WI38 (cell line): ENCODE measurements at regions not wholly inside any gene's neighbourhood (a gene's known extent, or its start where the extent isn't known, plus 50 kb on each side); places are given as distances from the start of the nearest gene placed in this dataset.

ENCODE experiments used
- H3K4me3 ChIP-seq: 2 replicates; pipeline ENCODE4 v1.5.1; 2011; ENCODE audit warnings: low read depth, mild to moderate bottlenecking, control low read depth, low read length
- TF ChIP-seq, protein P1 (sequence below): IDR thresholded peaks from 2 replicates; pipeline ENCODE4 v1.5.1; 2012; ENCODE audit warnings: low read depth, mild to moderate bottlenecking, control low read depth, low read length

DNA sequence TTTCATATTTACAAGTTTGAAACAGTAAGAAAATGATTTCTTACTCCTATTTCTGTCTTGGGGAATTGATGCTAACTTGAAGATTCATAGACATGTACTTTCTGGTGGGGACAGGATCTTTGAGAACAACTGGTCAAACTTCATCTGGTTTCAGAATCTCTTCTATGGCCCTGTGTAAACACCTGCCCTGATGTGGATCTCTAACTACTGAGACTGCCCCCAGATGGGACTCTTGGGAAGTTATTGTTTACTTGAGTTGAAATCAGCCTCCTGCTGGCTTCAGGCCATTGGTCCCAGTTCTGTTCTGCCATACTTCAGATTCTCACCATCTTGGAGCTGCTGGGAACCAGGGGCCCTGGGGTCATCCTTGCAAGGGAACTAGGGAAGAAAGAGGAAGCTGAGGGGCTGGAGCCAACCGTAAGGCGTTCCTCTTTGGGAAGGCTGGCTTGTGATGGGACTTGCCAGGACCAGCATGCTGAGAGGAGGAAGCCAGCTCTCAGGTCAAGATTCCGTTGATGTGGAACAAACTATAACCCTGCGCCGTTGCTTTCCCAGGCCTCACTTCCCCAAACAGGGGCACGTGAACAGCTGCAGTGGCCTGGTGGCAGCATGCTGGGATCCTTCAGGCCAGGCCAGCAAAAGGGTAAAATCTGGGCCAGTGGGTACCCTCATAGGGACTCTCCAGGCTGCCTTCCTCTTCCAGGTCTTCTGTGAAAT is 135.5 kb upstream of the CXCR4 start:
- TF ChIP-seq, protein P1, sequence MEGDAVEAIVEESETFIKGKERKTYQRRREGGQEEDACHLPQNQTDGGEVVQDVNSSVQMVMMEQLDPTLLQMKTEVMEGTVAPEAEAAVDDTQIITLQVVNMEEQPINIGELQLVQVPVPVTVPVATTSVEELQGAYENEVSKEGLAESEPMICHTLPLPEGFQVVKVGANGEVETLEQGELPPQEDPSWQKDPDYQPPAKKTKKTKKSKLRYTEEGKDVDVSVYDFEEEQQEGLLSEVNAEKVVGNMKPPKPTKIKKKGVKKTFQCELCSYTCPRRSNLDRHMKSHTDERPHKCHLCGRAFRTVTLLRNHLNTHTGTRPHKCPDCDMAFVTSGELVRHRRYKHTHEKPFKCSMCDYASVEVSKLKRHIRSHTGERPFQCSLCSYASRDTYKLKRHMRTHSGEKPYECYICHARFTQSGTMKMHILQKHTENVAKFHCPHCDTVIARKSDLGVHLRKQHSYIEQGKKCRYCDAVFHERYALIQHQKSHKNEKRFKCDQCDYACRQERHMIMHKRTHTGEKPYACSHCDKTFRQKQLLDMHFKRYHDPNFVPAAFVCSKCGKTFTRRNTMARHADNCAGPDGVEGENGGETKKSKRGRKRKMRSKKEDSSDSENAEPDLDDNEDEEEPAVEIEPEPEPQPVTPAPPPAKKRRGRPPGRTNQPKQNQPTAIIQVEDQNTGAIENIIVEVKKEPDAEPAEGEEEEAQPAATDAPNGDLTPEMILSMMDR: no peak
- H3K4me3 ChIP-seq: no peak overlapping the region

DNA sequence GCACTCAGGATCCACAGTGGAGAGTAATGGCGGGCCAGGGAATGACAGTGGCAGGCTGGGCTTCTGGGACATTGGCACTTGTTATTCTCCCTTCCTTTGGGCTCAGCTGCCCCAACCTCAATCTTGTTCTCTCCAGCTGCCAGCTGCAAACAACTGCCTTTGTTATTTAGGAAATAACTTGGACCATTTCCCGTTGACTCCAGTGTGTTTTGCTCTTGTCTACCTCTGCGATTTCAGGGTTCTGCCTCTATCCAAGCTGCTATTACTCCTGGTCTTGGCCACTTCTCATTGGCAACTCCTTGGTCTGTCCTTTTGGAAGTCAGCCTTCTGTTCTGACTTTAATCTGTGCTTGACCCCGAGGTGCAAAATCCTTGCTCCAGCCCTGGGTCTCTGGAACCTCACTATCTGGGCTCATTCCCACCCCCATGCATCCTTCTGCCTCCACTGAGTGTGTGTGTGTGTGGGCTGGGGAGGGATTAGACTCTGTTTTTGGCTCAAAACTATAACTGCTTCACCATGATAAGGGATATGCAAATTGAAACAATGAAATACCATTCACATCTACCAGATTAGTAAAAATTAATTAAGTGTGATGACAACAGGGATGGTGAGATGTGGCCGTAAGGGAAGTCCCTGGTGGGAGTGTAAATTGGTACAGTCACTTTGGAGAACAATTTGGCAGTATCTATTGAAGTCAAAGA is 134.1 kb upstream of the CXCR4 start:
- TF ChIP-seq, protein P1: no peak
- H3K4me3 ChIP-seq: no peak overlapping the region

DNA sequence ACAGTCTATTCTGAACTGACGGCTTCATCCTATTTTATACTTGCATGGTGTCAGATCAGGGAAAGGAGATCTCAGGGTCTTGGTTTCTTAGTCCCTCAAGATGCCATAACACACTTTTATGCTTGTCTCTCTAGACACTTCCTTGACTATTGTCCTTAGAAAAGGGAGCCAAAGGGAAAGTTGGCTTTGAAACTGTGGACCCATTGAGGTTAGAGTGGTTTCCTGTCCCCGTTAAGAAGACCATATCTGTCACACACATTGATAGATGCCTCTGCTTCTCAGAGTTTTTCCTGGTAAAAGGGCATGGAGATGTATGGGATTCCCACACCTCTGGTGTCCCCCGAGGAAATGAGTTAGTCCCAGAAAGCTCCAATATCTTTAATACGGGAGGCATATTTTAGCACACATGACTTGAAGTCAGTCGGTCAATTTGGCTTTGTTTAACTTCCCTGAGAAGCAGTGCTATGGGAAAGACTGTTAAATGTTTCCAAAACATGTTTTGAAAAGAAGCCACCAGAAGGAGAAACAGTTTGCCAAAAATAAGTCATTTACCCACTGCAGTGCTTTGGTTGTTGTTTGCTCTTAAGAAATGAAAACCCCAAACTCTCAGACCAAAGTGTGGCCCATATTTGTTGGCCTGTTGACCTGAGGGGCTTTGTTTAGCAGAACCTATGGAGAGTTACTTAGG is 133.4 kb upstream of the CXCR4 start:
- H3K4me3 ChIP-seq: no peak overlapping the region
- TF ChIP-seq, protein P1: no peak

DNA sequence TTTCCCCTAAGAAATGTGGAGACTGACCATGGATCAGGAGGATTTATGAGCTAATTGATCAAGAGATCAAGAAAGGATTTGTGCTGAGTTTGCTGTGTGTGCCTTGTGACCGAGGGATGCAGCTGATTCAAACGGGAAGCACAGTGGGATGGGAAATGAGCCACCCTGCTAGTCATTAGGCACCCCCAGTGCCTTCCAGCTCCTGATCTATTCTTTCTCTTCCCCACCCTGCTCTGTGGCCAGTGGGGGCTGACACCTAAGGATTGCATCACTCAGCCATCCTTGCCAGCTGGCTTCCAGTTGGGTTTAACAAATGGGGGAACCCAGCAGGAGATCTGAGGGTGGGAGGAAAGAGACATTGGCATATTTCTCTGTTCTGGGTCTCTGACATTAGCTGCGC is 132.2 kb upstream of the CXCR4 start:
- no peak overlapping the region for H3K4me3 ChIP-seq
- TF ChIP-seq, protein P1: no peak

DNA sequence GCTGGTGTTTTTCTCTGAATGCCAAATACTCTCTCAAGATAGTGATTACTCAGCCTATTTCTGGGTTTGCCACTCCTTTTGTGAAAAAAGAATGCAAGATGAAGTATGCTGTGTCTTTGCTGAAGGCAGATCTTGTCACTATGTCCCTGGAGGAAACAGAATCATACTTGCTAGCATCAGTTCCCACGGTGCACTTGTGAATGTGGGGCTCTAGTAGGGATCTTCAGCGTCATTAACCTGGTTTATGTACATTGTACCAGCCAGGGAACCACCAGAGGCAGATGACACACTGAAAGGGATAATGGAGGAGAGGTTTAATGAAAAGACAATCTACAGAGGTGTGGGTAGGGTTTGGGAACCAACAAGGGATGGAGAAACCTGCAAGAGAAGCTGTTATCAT is 131.0 kb upstream of the CXCR4 start:
- no peak overlapping the region for H3K4me3 ChIP-seq
- TF ChIP-seq, protein P1: no peak

DNA sequence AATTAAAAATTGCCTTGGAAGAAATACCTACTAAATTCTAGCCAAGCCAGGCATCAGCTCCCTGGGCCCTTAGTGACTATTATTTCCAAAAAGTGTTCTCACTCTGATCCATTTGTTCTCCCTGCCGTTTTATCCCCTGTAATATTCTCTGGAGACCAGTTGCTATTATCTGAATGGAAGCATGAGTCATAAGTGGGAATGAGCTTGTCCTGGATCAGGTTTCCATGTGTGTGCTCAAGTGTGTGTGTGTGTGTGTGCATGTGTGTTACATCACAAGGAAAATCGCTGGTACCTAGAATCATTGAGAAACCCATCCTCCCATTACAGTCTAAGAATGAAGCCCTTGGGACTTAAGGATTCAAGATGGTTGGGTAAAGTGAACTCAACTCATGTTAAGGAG is 130.3 kb upstream of the CXCR4 start:
- TF ChIP-seq, protein P1: no peak
- H3K4me3 ChIP-seq: no peak overlapping the region
